HUES64 (cell line): ENCODE measurements at regions not wholly inside any gene's neighbourhood (a gene's known extent, or its start where the extent isn't known, plus 50 kb on each side); places are given as distances from the start of the nearest gene placed in this dataset.

ENCODE experiments used
- H3K27ac ChIP-seq: 2 replicates; pipeline ENCODE4 v1.7.0; 2013; ENCODE audit warnings: low read depth, low read length, inconsistent platforms
- H3K27me3 ChIP-seq: 2 replicates; pipeline ENCODE4 v1.6.1; 2013; ENCODE audit warnings: mild to moderate bottlenecking, low read length; ENCODE audit not compliant: insufficient read depth
- H3K36me3 ChIP-seq: 2 replicates; pipeline ENCODE4 v1.6.1; 2013; ENCODE audit warnings: mild to moderate bottlenecking, low read length; ENCODE audit not compliant: insufficient read depth
- H3K4me1 ChIP-seq: 2 replicates; pipeline ENCODE4 v1.6.1; 2013; ENCODE audit warnings: mild to moderate bottlenecking, low read length, moderate library complexity; ENCODE audit not compliant: insufficient read depth
- H3K4me3 ChIP-seq: 2 replicates; pipeline ENCODE4 v1.5.1; 2013; ENCODE audit warnings: mild to moderate bottlenecking, low read length, moderate library complexity
- H3K9ac ChIP-seq: 2 replicates; pipeline ENCODE4 v1.6.1; 2013; ENCODE audit warnings: mild to moderate bottlenecking, low read depth, low read length
- H3K9me3 ChIP-seq: 2 replicates; pipeline ENCODE4 v1.6.1; 2013; ENCODE audit warnings: low read depth, low read length; ENCODE audit not compliant: insufficient read depth
- WGBS: fragments of 150-250, 120-280 bp; methylation state at CpG from one replicate; pipeline ENCODE4 v1.1.7; 2013; ENCODE audit warnings: missing lambda C conversion rate; 5-methylcytosine and 5-hydroxymethylcytosine counted together

DNA sequence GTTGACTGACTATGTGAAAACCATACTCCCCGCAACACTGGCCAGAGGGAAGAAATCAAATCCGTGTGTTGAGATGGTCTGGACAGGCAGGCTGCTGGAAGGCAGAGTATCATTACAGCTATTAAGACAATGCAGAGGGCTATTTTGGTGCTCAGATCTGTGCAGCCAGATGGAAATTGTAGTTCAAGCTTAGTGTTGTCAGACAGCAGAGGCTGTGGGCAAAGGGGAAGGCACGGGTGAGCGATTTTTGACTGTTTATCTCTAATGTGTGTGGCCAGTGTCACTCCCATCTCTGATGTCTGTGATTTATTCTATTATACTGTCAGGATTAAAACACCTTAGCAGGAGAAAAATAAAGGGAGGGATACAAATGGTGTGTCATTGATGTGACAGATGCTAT, 984.4 kb upstream of the WWC1 start:
- H3K9me3 ChIP-seq = no peaks in the 10 kb centered on the region
- H3K9ac ChIP-seq = no peak overlapping the region
- no peaks in the 10 kb centered on the region for H3K27me3 ChIP-seq
- 91% methylated on average over 4 of the region's 4 CpGs for WGBS
- H3K4me3 ChIP-seq = no peak overlapping the region
- H3K36me3 ChIP-seq = no peaks in the 10 kb centered on the region
- peaks cover 43% of the 10 kb centered on the region for H3K4me1 ChIP-seq
- H3K27ac ChIP-seq = no peak overlapping the region

DNA sequence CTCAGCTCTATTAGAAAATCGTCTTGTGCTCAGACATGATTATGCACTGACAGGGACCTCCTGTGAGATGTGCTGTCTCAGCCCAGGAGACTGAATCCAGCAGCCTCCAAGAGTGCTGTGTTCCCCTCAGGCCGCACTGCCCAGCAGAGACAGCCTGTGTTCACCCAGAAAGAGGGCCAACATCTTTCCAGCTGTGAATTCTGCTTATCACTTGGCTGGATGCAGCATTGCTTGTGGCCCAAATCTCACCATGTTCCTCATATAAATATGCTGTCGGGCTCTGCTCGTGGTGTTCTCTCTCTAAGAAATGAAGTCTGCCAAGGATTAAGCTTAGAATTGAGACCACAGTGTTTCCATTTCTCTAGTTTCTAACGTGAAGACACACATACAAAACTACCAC, 983.0 kb upstream of the WWC1 start:
- H3K9me3 ChIP-seq = no peaks in the 10 kb centered on the region
- WGBS = 95% methylated on average over 5 of the region's 5 CpGs
- no peaks in the 10 kb centered on the region for H3K36me3 ChIP-seq
- H3K9ac ChIP-seq = no peak overlapping the region
- H3K4me1 ChIP-seq = peaks cover 41% of the 10 kb centered on the region
- no peak overlapping the region for H3K27ac ChIP-seq
- no peaks in the 10 kb centered on the region for H3K27me3 ChIP-seq
- no peak overlapping the region for H3K4me3 ChIP-seq

DNA sequence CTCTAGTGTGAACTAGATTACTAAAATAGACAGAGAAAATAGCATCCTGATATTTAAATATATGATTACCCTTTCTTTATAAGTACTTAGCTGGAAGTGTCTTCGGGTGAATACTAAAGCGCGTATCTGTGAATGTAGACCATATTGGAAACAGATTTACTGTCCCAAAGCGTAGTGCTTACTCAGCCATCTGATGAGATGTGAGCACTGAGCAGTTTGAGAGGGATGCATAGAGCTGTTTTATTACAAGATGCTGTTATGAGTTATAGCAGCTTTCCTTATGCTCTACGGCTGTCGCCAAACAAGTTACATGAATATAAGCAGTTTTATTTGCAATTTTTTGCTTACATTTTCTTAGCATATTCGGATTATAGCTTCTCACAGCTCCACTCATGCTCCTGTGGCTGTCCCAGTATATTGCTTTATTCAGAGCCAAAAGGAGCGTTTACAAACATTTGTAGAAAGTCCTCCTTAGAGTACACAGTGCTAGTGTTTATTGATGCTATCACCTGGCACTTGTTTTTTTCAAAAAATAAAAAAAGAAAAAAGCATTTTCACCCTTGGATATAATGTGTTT, 981.4 kb upstream of the WWC1 start:
- H3K4me1 ChIP-seq = peaks cover 25% of the 10 kb centered on the region
- no peak overlapping the region for H3K9ac ChIP-seq

DNA sequence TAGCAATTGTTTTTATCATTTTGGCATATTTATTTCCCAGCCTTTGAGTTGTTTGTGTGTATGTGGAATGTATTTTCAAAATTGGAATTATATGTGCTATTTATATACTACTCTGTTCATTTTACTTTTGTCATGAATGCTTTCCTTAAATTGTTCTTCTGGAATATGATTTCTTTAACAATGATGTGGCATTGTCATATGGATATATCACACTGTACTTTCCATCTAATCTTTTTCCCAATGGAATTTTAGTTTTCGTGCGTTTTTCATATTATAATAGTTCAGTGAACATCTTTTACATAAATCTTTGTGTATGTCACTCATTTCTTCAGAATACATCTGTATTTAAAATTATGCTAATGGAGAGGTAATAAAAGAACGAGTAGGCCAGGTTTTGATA, 980.1 kb upstream of the WWC1 start:
- WGBS = no CpG with 5 or more reads among the region's 3 CpGs
- Histone ChIP-seq H3K27me3 (no peaks in the 10 kb centered on the region), H3K36me3 (no peaks in the 10 kb centered on the region), H3K27ac (no peak overlapping the region), H3K4me1 (peaks cover 13% of the 10 kb centered on the region), H3K4me3 (no peak overlapping the region), H3K9me3 (no peaks in the 10 kb centered on the region), H3K9ac (no peak overlapping the region)

More for the DNA sequence above, 981.4 kb upstream of the WWC1 start:
- 99% methylated on average over 8 of the region's 8 CpGs for WGBS
- H3K27ac ChIP-seq = no peak overlapping the region
- no peaks in the 10 kb centered on the region for H3K9me3 ChIP-seq
- H3K4me3 ChIP-seq = no peak overlapping the region
- no peaks in the 10 kb centered on the region for H3K36me3 ChIP-seq
- no peaks in the 10 kb centered on the region for H3K27me3 ChIP-seq

DNA sequence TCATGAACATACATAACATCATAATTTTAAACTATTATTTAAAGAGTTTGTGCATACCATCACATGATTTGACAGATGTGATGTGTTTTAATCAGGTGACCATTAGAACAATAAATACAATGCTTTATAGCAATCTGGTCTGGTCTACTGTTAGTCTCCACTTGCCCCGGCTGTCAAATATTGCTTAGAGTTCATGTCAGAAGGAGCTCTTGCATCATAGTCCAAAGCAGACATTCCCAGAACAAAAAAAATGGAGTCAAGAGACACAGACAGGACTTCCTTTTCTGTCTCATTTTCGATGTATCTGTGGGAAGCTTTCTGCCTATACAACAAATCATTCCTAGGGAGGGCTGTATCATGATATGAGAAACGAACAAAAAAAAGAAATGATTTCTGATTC, 979.2 kb upstream of the WWC1 start:
- 93% methylated on average over 2 of the region's 3 CpGs for WGBS
- H3K9me3 ChIP-seq = no peaks in the 10 kb centered on the region
- no peak overlapping the region for H3K4me3 ChIP-seq
- peaks cover 5% of the 10 kb centered on the region; the same call in 1 of the 2 replicates for H3K4me1 ChIP-seq
- no peaks in the 10 kb centered on the region for H3K27me3 ChIP-seq
- H3K36me3 ChIP-seq = no peaks in the 10 kb centered on the region
- H3K9ac ChIP-seq = no peak overlapping the region
- no peak overlapping the region for H3K27ac ChIP-seq

DNA sequence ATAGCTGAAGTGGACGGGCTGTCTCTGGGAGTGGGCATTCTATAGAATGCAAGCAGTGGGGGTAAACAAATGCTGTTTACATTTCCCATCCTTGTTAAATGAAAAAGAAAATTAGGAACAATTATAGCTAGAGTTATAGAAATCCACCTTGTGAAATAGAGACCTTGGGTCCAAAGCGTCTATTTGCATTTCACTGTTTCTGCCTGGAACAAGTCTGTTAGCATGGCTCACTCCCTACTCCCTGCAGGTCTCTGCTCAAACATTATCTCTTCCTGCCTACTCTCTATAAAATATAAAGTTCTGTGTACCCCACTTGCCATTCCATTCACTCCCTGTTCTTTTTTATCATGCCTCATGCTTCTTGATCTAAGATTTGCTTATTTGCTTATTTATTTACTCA, 975.7 kb upstream of the WWC1 start:
- WGBS = 80% methylated on average over 2 of the region's 2 CpGs
- no peaks in the 10 kb centered on the region for H3K27me3 ChIP-seq
- no peaks in the 10 kb centered on the region; the same call in 1 of the 2 replicates for H3K9me3 ChIP-seq
- H3K4me1 ChIP-seq = peaks cover 21% of the 10 kb centered on the region
- H3K36me3 ChIP-seq = no peaks in the 10 kb centered on the region
- H3K9ac ChIP-seq = no peak overlapping the region
- H3K27ac ChIP-seq = no peak overlapping the region
- no peak overlapping the region for H3K4me3 ChIP-seq

DNA sequence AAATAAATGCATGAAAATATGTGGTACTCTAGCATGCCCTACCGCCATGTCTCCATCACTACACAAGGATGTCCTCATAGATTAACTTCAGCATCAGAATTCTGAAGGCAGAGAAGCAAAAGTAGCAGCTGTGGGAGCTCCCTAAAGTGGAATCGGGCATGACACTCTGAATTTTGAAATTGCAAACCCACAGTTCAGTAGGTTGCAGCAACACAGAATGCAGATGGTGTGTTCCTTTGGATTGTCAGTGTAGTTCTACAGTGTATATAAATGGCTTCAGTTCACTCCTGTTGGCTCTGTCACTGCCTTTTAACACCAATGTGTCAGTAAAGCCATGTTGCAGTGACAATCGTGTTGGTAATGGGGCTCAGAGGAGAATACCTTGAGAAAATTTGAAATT, 973.6 kb upstream of the WWC1 start:
- Histone ChIP-seq H3K9ac (no peak overlapping the region), H3K36me3 (no peaks in the 10 kb centered on the region), H3K4me3 (no peak overlapping the region), H3K27ac (no peak overlapping the region), H3K27me3 (no peaks in the 10 kb centered on the region), H3K9me3 (no peaks in the 10 kb centered on the region; the same call in 1 of the 2 replicates), H3K4me1 (peaks cover 21% of the 10 kb centered on the region)
- 88% methylated on average over 3 of the region's 3 CpGs for WGBS

DNA sequence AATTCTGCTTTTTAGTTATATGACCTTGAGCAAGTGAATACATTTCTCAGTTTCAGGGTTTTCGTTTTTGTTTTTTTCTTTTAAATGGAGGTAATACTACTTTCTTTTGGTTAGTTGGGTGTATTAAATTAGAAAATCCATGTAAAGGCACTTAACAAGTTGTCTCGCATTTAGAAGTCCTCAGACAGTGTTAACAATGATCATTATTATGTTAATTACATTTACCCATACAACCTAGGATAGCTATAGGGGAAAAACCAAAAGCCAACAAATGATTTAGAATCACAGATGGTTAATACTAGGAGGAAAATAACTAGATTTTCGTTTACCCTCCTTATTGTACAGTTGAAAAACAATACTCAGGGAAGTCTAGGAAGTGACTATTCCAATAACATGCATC, 972.2 kb upstream of the WWC1 start:
- H3K27ac ChIP-seq = no peak overlapping the region
- H3K36me3 ChIP-seq = no peaks in the 10 kb centered on the region
- no peak overlapping the region for H3K4me3 ChIP-seq
- peaks cover 21% of the 10 kb centered on the region for H3K4me1 ChIP-seq
- no peaks in the 10 kb centered on the region for H3K27me3 ChIP-seq
- no peaks in the 10 kb centered on the region; the same call in 1 of the 2 replicates for H3K9me3 ChIP-seq
- WGBS = 41% methylated on average over 1 of the region's 3 CpGs
- no peak overlapping the region for H3K9ac ChIP-seq

DNA sequence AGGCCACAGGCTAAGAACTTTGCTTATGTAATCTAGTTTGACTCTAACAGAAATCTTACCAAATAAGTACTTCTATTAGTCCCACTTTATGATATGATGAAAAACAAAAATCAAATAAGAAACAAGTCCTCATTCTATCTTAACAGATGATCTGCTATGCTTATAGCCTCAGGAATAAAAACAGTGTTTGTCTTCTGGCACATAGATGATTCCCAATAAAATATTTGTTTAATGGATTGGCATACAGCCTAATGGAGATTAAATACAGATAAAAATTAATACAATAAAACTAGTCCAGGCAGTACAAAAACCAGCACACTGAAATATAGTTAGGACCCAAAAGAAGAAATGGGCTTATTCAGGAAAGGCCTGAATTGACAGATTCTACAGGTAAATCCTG, 971.4 kb upstream of the WWC1 start:
- no peaks in the 10 kb centered on the region for H3K27me3 ChIP-seq
- H3K9me3 ChIP-seq = no peaks in the 10 kb centered on the region; the same call in 1 of the 2 replicates
- H3K4me3 ChIP-seq = no peak overlapping the region
- peaks cover 21% of the 10 kb centered on the region for H3K4me1 ChIP-seq
- no peak overlapping the region for H3K27ac ChIP-seq
- H3K9ac ChIP-seq = no peak overlapping the region
- H3K36me3 ChIP-seq = no peaks in the 10 kb centered on the region

DNA sequence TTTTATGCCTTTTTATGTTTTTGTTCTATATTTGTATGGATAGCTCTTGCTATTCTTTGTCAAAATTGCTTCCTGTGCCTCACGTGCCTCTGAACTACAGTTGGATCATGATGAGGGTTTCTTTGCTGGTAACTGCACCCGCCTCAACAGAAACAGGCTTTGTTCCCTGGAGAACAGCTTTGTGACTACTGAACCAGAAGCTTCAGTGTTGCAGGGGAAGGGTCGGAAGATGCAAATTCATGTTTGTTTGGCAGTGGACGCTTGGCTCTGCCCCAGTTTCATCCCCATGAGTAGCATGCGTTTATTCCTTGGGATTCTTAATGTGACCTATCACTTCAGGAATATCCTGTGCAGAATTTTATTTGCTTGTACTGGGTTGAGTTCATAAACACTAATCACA, 959.1 kb upstream of the WWC1 start:
- no peak overlapping the region for H3K4me3 ChIP-seq
- no peak overlapping the region for H3K9ac ChIP-seq
- H3K36me3 ChIP-seq = no peaks in the 10 kb centered on the region
- H3K27ac ChIP-seq = no peak overlapping the region
- H3K9me3 ChIP-seq = no peaks in the 10 kb centered on the region
- H3K4me1 ChIP-seq = no peaks in the 10 kb centered on the region
- no peaks in the 10 kb centered on the region for H3K27me3 ChIP-seq
- WGBS = 85% methylated on average over 5 of the region's 5 CpGs

DNA sequence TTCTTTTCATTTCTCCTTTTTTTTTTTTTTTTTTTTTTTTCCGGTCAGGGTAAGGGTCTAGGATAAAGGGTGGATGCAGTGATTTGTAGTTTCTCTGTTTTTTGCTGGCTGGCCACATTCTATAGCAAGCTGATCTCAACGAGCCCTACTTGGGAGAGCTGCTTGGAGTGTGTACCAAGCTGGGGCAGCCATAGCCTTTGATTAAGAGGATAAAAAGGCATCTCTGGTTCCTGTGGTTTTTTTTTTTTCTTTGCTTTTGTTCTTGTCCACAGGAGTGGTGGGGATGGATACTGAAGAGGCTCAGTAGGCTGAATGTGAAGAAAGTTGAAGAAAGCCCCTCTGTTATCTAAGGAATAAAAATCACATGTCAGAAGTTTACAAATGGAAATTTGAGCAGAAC, 955.3 kb upstream of the WWC1 start:
- H3K4me3 ChIP-seq = no peak overlapping the region
- no peaks in the 10 kb centered on the region for H3K4me1 ChIP-seq
- H3K9ac ChIP-seq = no peak overlapping the region
- WGBS = 87% methylated on average over 2 of the region's 2 CpGs
- H3K27me3 ChIP-seq = no peaks in the 10 kb centered on the region
- no peak overlapping the region for H3K27ac ChIP-seq
- H3K36me3 ChIP-seq = no peaks in the 10 kb centered on the region
- no peaks in the 10 kb centered on the region for H3K9me3 ChIP-seq

DNA sequence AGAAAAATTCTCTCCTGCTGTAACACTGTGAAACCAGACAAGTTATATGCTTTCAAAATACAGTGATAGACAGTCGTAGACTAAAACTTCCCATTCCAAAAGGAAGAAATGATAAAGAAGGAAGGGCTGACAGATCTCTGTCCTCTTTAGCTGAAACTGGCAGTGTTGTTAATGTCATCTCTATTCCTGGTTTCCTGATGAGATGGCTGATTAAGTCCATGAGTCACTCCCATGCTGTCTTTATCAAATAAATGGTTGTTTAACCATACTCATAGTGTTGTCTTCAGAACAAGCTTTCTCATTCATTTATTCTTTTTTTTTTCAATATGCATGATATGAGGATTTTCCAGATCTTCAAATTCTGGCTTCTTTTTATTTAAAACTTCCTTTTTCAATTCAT, 952.2 kb upstream of the WWC1 start:
- H3K9ac ChIP-seq = no peak overlapping the region
- H3K4me3 ChIP-seq = no peak overlapping the region
- H3K36me3 ChIP-seq = no peaks in the 10 kb centered on the region
- no peak overlapping the region for H3K27ac ChIP-seq
- no peaks in the 10 kb centered on the region for H3K4me1 ChIP-seq
- no peaks in the 10 kb centered on the region for H3K27me3 ChIP-seq
- WGBS = 100% methylated on average over 1 of the region's 1 CpG
- no peaks in the 10 kb centered on the region for H3K9me3 ChIP-seq
